Mesodermal cell (in vitro differentiated cells): ENCODE measurements at regions not wholly inside any gene's neighbourhood (a gene's known extent, or its start where the extent isn't known, plus 50 kb on each side); places are given as distances from the start of the nearest gene placed in this dataset.
"Not testable (repeated sequence)": the region's sequence is repeated elsewhere in the genome, so short reads cannot be mapped to it uniquely, and the experiment has no call there.

Experiments
- H3K27ac ChIP-seq: 2 replicates; pipeline ENCODE4 v1.7.0; 2013; ENCODE audit warnings: mild to moderate bottlenecking, low read depth, low read length, moderate library complexity; ENCODE audit not compliant: severe bottlenecking
- H3K36me3 ChIP-seq: 2 replicates; pipeline ENCODE4 v1.7.1; 2013; ENCODE audit warnings: mild to moderate bottlenecking, low read length, moderate library complexity; ENCODE audit not compliant: control insufficient read depth, insufficient read depth
- H3K4me1 ChIP-seq: one replicate; pipeline ENCODE4 v1.7.1; 2013; ENCODE audit warnings: mild to moderate bottlenecking, low read length; ENCODE audit not compliant: insufficient read depth, control insufficient read depth, poor library complexity, severe bottlenecking
- H3K4me3 ChIP-seq: 2 replicates; pipeline ENCODE4 v1.7.0; 2013; ENCODE audit warnings: low read length, control low read depth, mild to moderate bottlenecking; ENCODE audit not compliant: insufficient read depth, poor library complexity, severe bottlenecking; ENCODE audit errors: extremely low read depth
- H3K9me3 ChIP-seq: 2 replicates; pipeline ENCODE4 v1.7.1; 2013; ENCODE audit warnings: mild to moderate bottlenecking, low read length, moderate library complexity; ENCODE audit not compliant: control insufficient read depth
- WGBS, 2 experiments: methylation state at CpG; one replicate each; pipeline ENCODE4 v1.1.5; 2013; ENCODE audit warnings: missing lambda C conversion rate in 2 of 2; ENCODE audit not compliant: insufficient coverage in 2 of 2; 5-methylcytosine and 5-hydroxymethylcytosine counted together

DNA sequence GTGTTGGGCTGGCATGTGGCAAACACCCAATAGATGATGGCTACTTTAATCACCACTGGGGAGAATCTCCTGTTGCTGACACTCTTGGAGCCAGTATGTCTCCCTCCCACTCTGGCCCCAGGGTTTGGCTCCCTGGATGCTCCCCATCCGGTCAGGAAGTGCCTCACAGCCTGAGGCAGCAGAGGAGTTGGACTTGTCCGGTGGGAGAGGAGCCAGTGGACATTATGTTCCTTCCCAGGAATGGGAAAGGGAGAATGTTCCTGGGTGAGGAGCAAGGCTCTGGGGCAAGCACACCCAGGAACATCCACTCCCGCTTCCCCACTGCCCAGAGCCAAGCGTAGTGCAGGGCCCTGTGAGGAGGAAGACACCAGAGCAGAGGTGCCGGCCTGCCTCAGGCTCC lies 84.6 kb upstream of the NAV2 start:
- 79 to 91% methylated on average over 4 of the region's 5 CpGs for WGBS, 2 experiments
- no peak overlapping the region for H3K27ac ChIP-seq
- no peaks in the 10 kb centered on the region for H3K4me1 ChIP-seq
- no peaks in the 10 kb centered on the region for H3K36me3 ChIP-seq
- H3K4me3 ChIP-seq, result no peak overlapping the region
- no peaks in the 10 kb centered on the region for H3K9me3 ChIP-seq

DNA sequence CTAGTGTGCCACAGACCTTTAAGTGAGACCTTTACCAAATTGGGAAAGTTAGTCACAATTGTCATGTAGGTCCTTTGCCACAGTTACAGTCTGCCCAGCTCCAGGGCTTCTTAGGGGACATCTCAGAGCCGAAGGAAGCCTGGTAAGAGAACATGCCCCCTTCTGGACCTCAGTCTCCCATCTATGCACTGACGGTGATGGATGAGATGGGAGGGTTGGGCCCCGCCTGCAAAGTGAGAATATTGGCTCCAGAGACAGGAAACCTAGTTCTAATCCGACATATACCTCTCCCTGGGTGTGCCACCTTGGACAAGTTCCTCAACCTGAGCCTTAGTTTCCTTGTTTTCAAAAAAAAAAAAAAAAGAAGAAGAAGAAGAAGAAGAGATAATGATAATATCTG lies 85.1 kb upstream of the NAV2 start:
- H3K27ac ChIP-seq, result no peak overlapping the region
- H3K4me3 ChIP-seq, result no peak overlapping the region
- no peaks in the 10 kb centered on the region for H3K36me3 ChIP-seq
- no peaks in the 10 kb centered on the region for H3K4me1 ChIP-seq
- H3K9me3 ChIP-seq, result no peaks in the 10 kb centered on the region
- WGBS, 2 experiments, result no CpG with 5 or more reads among the region's 4 CpGs

DNA sequence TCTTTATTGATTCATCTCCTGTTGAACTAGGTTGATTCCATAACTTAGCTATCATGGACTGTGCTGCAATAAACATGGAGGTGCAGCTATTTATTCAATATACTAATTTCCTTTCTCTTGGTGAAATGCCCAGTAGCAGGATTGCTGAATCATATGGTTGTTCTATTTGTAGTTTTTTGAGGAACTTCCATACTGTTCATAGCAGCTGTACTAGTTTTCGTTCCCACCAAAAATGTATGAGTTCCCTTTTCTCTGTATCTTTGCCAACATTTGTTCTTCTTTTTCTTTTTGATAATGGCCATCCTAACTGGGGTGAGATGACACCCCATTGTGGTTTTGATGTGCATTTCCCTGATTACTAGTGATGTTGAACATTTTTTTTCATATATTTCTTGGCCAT lies 87.2 kb upstream of the NAV2 start:
- no peaks in the 10 kb centered on the region for H3K4me1 ChIP-seq
- H3K4me3 ChIP-seq, result no peak overlapping the region
- no peaks in the 10 kb centered on the region for H3K36me3 ChIP-seq
- WGBS, 2 experiments, result 100% methylated on average over 1 of the region's 1 CpG; no CpG with 5 or more reads in 1 of the 2 experiments
- no peak overlapping the region for H3K27ac ChIP-seq
- no peaks in the 10 kb centered on the region for H3K9me3 ChIP-seq

DNA sequence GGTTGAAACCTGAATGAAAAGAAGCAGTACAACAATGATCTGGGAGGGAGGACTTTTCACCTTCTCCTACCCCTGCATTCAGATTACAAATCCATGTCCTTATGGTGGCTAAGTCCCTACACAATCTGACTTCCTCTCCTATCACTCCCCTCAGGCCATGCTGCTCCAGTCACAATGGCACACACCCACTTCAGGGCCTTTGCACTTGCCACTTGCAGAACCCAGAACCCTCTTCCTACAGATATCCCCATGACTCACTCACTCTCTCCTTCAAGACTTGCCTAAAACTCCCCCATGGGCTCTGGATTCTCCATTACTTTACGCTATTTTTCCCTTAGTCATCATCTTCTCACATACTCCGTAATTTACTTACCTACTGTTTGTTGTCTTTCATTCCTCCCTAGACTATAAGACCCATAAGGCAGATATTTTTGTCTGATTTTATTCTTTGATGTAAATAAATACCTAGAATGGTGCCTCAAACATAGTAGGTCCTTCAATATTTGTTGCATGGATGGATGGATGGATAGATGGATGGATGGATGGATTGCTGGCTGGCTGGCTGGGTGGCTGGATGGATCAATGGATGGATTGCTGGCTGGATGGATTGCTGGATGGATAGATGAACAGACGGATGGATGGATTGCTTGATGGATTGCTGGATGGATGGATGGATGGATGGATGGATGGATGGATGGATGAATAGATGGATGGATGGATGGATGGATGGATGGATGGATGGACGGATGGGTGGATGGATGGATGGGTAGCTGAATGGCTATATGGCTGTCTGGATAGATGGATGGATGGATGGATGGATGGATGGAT lies 94.7 kb upstream of the NAV2 start:
- 50% methylated on average over 2 of the region's 4 CpGs; no CpG with 5 or more reads in 1 of the 2 experiments for WGBS, 2 experiments

DNA sequence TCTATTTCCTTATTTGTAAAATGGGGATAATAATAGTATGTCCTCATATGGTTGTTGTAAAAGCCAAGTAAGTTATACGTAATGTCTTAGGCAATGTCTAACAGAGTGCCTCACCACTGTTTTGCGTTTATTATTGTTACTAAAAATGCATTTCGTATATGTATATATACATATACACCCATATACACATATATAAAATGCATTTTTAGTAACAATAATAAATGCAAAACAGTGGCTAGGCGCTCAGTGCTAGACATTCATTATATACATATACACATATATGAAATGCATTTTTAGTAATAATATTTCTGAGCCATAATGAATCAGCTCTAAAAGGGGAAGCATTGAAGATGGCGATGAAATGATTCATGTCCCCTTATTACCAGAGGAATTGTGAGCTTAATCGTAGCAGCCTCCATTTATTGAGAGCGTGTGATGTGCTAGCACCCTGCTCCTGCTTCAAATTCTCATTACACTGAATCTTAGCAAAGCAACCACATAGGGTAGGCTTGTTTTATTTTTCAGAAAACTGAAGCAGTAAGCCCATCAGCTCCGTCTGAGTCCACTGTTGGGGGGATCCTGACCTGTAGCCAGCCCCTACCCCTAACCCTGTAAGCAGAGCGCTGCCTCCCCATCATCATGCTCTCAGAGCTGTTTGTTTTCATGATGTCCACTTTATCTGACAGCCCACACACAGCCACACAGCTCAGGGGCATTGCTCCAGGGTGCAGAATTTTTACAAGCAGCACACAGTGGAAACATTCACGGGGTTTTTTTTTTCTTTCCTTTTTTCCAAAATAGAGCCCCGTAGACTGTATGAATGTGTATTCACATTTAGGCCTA lies 97.1 kb upstream of the NAV2 start:
- H3K36me3 ChIP-seq, result no peaks in the 10 kb centered on the region
- H3K9me3 ChIP-seq, result peaks cover 17% of the 10 kb centered on the region
- 92 to 98% methylated on average over 5 to 6 of the region's 11 CpGs for WGBS, 2 experiments
- H3K4me3 ChIP-seq, result no peak overlapping the region
- H3K4me1 ChIP-seq, result no peaks in the 10 kb centered on the region
- H3K27ac ChIP-seq, result no peak overlapping the region

More for the DNA sequence above, 94.7 kb upstream of the NAV2 start:
- no peak overlapping the region for H3K27ac ChIP-seq
- H3K4me3 ChIP-seq, result no peak overlapping the region
- no peaks in the 10 kb centered on the region for H3K4me1 ChIP-seq
- H3K36me3 ChIP-seq, result no peaks in the 10 kb centered on the region
- H3K9me3 ChIP-seq, result peaks cover 2% of the 10 kb centered on the region

DNA sequence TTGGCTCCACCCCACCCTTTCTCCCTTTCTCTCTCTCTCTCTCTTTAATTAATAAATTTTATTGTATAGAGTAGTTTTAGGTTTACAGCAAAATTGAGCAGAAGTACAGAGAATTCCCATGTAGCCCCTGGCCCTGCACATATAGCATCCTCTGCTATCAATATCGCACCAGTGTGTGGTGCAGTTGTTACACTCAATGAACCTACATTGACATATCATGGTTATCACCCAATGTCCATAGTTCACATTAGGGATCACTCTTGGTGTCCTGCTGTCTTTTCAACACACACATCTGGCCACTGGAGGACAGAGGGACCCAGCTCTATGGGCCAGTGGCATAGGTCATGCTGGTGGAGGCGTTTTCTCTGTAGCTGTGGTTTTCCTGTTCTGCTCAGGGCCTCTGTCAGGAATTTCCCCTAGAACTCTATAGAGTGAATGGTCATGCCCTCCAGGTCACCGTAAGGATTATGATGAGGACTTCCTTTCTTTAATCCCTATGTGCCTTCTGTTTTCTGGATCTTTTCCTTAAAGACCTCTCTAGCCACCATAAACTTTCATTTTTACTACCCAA lies 98.2 kb upstream of the NAV2 start:
- Histone ChIP-seq H3K4me1 (no peaks in the 10 kb centered on the region), H3K9me3 (peaks cover 19% of the 10 kb centered on the region), H3K36me3 (no peaks in the 10 kb centered on the region), H3K4me3 (no peak overlapping the region), H3K27ac (no peak overlapping the region)
- 88 to 93% methylated on average over 2 of the region's 3 CpGs for WGBS, 2 experiments

DNA sequence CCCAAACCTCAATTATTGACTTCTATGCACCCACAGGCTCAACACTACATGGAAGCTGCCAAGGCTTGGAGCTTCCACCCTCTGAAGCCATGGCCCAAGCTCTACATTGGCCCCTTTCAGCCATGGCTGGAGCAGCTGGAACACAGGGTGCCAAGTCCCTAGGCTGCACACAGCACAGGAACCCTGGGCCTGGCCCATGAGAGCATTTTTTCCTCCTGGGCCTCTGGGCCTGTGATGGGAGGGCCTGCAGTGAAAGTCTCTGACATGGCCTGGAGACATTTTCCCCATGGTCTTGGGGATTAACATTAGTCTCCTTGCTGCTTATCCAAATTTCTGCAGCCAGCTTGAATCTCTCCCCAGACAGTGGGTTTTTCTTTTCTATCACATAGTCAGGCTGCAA lies 100.6 kb upstream of the NAV2 start:
- H3K4me3 ChIP-seq, H3K36me3 ChIP-seq, H3K4me1 ChIP-seq, H3K27ac ChIP-seq: not testable (repeated sequence)
- H3K9me3 ChIP-seq, result peaks cover 19% of the 10 kb centered on the region

DNA sequence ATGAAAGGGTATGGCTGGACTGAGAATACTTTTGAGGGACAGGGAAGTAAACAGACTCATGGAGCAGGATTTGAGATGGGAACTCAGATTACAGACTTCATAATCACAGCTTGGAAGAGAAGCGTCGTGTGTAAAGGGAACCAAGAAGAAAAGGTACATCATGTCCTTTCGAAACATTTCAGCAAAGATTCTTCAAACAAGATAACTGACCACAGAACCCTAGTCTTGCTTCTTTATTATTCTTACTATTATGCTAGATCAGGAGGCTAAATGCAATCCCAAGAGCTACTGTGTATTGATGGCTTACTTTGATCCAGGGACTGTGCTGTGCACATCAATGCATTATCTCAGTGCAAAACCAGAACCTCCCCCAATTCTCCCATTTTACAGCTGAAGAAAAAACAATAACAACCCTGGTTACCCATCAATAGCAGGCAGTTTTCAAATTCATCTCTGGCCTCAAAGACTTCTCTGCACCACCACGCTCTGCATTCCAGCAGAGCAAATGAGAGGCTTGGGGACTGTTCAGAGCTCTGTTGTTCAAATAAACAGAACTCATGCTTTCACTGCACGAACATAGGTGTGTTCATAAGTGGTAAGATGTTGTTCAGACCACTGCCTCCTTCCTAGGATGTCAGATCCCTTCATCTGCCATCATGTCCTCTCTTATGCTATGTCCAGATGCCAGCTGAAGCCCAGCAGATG lies 104.8 kb upstream of the NAV2 start:
- Histone ChIP-seq H3K9me3 (peaks cover 22% of the 10 kb centered on the region), H3K36me3 (no peaks in the 10 kb centered on the region), H3K27ac (peak overlapping the region; percentile 36), H3K4me3 (no peak overlapping the region), H3K4me1 (no peaks in the 10 kb centered on the region)
- 93% methylated on average over 3 of the region's 5 CpGs; no CpG with 5 or more reads in 1 of the 2 experiments for WGBS, 2 experiments

DNA sequence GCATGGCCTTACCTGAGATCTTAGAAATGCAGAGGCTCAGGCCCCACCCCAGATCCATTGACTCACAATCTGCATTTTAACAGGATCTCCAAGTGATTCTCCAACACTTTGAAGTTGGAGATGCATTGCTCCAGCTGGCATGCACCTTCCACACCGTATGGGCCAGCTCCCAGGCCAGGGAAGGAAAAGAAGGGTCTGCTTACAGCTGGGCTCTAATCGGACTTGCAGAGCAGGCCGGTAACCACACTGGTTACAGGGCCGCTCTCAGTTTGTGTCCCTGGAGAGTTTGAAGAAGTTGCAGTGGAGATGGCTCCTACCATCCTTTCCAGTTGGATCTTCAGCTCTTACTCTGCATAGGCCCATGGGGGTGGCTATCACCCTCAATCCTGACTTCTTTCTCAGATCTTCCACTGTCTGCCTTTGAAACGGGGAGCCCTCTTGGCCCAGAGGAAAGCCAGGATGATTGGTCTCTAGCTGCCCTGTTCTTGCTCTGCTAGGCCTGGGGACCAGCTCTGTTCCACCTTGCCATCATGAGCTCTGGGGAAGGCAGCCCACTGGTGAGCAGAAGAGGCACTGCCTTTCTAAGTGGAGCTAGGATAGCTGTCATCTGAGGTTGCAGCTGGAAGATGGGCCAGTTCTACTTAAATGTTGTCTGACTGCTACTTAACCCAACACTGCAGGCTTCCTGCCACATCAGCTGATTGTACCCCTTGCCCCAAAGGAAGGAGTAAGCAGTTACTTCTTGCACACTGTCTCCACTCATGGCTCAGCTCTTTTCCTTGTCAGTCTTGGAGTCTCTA lies 105.6 kb upstream of the NAV2 start:
- Histone ChIP-seq H3K36me3 (no peaks in the 10 kb centered on the region), H3K27ac (peak overlapping the region; percentile 36), H3K4me3 (no peak overlapping the region), H3K4me1 (no peaks in the 10 kb centered on the region), H3K9me3 (peaks cover 14% of the 10 kb centered on the region)
- WGBS, 2 experiments, result 72 to 90% methylated on average over 4 to 5 of the region's 5 CpGs
